Lung (tissue), 11 donors: ENCODE measurements at regions not wholly inside any gene's neighbourhood (a gene's known extent, or its start where the extent isn't known, plus 50 kb on each side); places are given as distances from the start of the nearest gene placed in this dataset.

Experiments used
- ATAC-seq: fragments of 200-7000 bp; cut with Tn5 transposase; one replicate; pipeline ENCODE4 v1.9.1; 2020; ENCODE audit warnings: moderate number of reproducible peaks; ENCODE audit not compliant: insufficient read depth, low FRiP score
- DNase-seq, 3 donors: peaks; one replicate each; pipeline ENCODE4 v3.0.0-alpha.2; 2013 to 2017
- H3K27ac ChIP-seq, 2 donors: one replicate each; pipeline ENCODE4 v1.5.1; 2013; ENCODE audit warnings: mild to moderate bottlenecking in 2 of 2, moderate library complexity in 2 of 2, control low read depth in 1 of 2, inconsistent platforms in 1 of 2, low read depth in 1 of 2, low read length in 1 of 2
- H3K27me3 ChIP-seq, 3 donors: one replicate each; pipeline ENCODE4 v1.5.1; 2013; ENCODE audit warnings: low read length in 2 of 3; ENCODE audit not compliant: control insufficient read depth in 3 of 3, insufficient read depth in 3 of 3
- H3K36me3 ChIP-seq, 4 donors: one replicate each; pipeline ENCODE4 v1.5.1; 2013; ENCODE audit warnings: low read length in 4 of 4, mild to moderate bottlenecking in 1 of 4, moderate library complexity in 1 of 4; ENCODE audit not compliant: control insufficient read depth in 4 of 4, insufficient read depth in 4 of 4
- H3K4me1 ChIP-seq, 5 donors: one replicate each; pipeline ENCODE4 v1.5.1; 2013; ENCODE audit warnings: low read length in 5 of 5, mild to moderate bottlenecking in 2 of 5, moderate library complexity in 1 of 5; ENCODE audit not compliant: control insufficient read depth in 5 of 5, insufficient read depth in 5 of 5
- H3K4me3 ChIP-seq: one replicate; pipeline ENCODE4 v1.5.1; 2013; ENCODE audit warnings: mild to moderate bottlenecking, control low read depth, moderate library complexity
- H3K9ac ChIP-seq, 2 donors: one replicate each; pipeline ENCODE4 v1.5.1; 2013; ENCODE audit warnings: low read length in 2 of 2, control low read depth in 1 of 2; ENCODE audit not compliant: insufficient read depth in 1 of 2
- H3K9me3 ChIP-seq, 4 donors: one replicate each; pipeline ENCODE4 v1.5.1; 2013; ENCODE audit warnings: low read length in 3 of 4, mild to moderate bottlenecking in 1 of 4, moderate library complexity in 1 of 4; ENCODE audit not compliant: control insufficient read depth in 4 of 4, insufficient read depth in 3 of 4
- CTCF ChIP-seq: IDR thresholded peaks from 2 replicates; pipeline ENCODE4 v1.5.1; 2012; ENCODE audit warnings: mild to moderate bottlenecking; ENCODE audit errors: control extremely low read depth, extremely low read depth
- WGBS, 2 donors: extraction: QIAGEN DNeasy Blood & Tissue Kit; methylation state at CpG; one replicate each; pipeline ENCODE4 v1.1.7; 2013; 5-methylcytosine and 5-hydroxymethylcytosine counted together
- donor health status: control.
- donor health status: control.
- donor health status: Bipolar disorder and iron deficiency.
- donor health status: healthy.
- donor health status: DM: yes; HTN: yes; CAD: no.

GRCh38 chr2:61721382-61721781 lies 132.5 kb downstream of the FAM161A start:
- ATAC-seq (no peak), DNase-seq (no peak)
- 86 to 96% methylated on average over 2 of the region's 2 CpGs for WGBS, 2 donors
- Histone ChIP-seq H3K27me3 (no peaks in the 10 kb centered on the region), H3K4me3 (no peak overlapping the region), H3K4me1 (no peaks in the 10 kb centered on the region), H3K36me3 (no peaks in the 10 kb centered on the region), H3K9ac (no peak overlapping the region), H3K27ac (no peak overlapping the region), H3K9me3 (no peaks in the 10 kb centered on the region)
- no peak for TF ChIP-seq CTCF

- WGBS, 2 donors, result 94 to 96% methylated on average over 3 of the region's 3 CpGs
- no peak for TF ChIP-seq CTCF
- Histone ChIP-seq H3K27ac (no peak overlapping the region), H3K9me3 (no peaks in the 10 kb centered on the region), H3K36me3 (no peaks in the 10 kb centered on the region), H3K4me3 (no peak overlapping the region), H3K4me1 (no peaks in the 10 kb centered on the region), H3K9ac (no peak overlapping the region), H3K27me3 (no peaks in the 10 kb centered on the region)
- no peak for DNase-seq
- ATAC-seq, result no peak
Observed at GRCh38 chr2:61720911-61721310, 132.9 kb downstream of the FAM161A start.

- no peaks in the 10 kb centered on the region for H3K4me1 ChIP-seq
- no peak for ATAC-seq
- no peak overlapping the region for H3K9ac ChIP-seq
- no peaks in the 10 kb centered on the region for H3K9me3 ChIP-seq
- WGBS, 2 donors, result 85 to 91% methylated on average over 5 of the region's 5 CpGs
- no peaks in the 10 kb centered on the region for H3K27me3 ChIP-seq
- H3K27ac ChIP-seq, result peak overlapping the region in 1 of 2 donors; percentile 54
- no peak overlapping the region for H3K4me3 ChIP-seq
- DNase-seq, result no peak
- no peaks in the 10 kb centered on the region for H3K36me3 ChIP-seq
- no peak for TF ChIP-seq CTCF
Observed at GRCh38 chr2:61718965-61719364, 134.9 kb downstream of the FAM161A start.

GRCh38 chr2:61715506-61715905 lies 138.4 kb downstream of the FAM161A start:
- Histone ChIP-seq H3K9me3 (no peaks in the 10 kb centered on the region), H3K27me3 (no peaks in the 10 kb centered on the region), H3K4me1 (peaks cover 0 to 2% (median 0%) of the 10 kb centered on the region in 5 donors), H3K27ac (no peak overlapping the region), H3K4me3 (no peak overlapping the region), H3K9ac (no peak overlapping the region), H3K36me3 (no peaks in the 10 kb centered on the region)
- 93 to 96% methylated on average over 2 of the region's 2 CpGs for WGBS, 2 donors
- no peak for ATAC-seq
- TF ChIP-seq CTCF, result no peak
- DNase-seq, result no peak
